Loucy (cell line): ENCODE measurements at regions not wholly inside any gene's neighbourhood (a gene's known extent, or its start where the extent isn't known, plus 50 kb on each side); places are given as distances from the start of the nearest gene placed in this dataset.

Experiments used
- H2AFZ ChIP-seq: fragments of 200-600 bp; sonication (generic); 2 replicates; pipeline ENCODE4 v1.6.0; 2016; ENCODE audit warnings: antibody characterized with exemption, mild to moderate bottlenecking, low read length, moderate library complexity
- H3F3A ChIP-seq: fragments of 200-600 bp; 2 replicates; pipeline ENCODE4 v1.6.0; 2016; ENCODE audit warnings: antibody characterized with exemption, low read depth, mild to moderate bottlenecking
- H3K27me3 ChIP-seq: fragments of 200-600 bp; sonication (generic); 2 replicates; pipeline ENCODE4 v1.6.1; 2014; ENCODE audit warnings: low read length, mild to moderate bottlenecking; ENCODE audit not compliant: insufficient read depth, poor library complexity, severe bottlenecking
- H3K36me3 ChIP-seq: fragments of 200-600 bp; sonication (generic); 2 replicates; pipeline ENCODE4 v1.6.1; 2016; ENCODE audit warnings: low read length; ENCODE audit not compliant: insufficient read depth
- H3K4me1 ChIP-seq: fragments of 200-600 bp; sonication (generic); 2 replicates; pipeline ENCODE4 v1.5.1; 2014; ENCODE audit warnings: low read length, mild to moderate bottlenecking; ENCODE audit not compliant: insufficient read depth, poor library complexity, severe bottlenecking
- H3K4me2 ChIP-seq: fragments of 200-600 bp; sonication (generic); 2 replicates; pipeline ENCODE4 v1.6.0; 2014; ENCODE audit warnings: antibody characterized with exemption, low read length, low read depth, mild to moderate bottlenecking; ENCODE audit not compliant: poor library complexity, severe bottlenecking
- H3K4me3 ChIP-seq: fragments of 200-600 bp; sonication (generic); 2 replicates; pipeline ENCODE4 v1.5.1; 2014; ENCODE audit warnings: low read length, mild to moderate bottlenecking, mixed read lengths; ENCODE audit not compliant: poor library complexity, severe bottlenecking
- H3K79me2 ChIP-seq: fragments of 200-600 bp; sonication (generic); 2 replicates; pipeline ENCODE4 v1.6.1; 2014; ENCODE audit warnings: low read length; ENCODE audit not compliant: insufficient read depth
- H3K9ac ChIP-seq: fragments of 200-600 bp; sonication (generic); 2 replicates; pipeline ENCODE4 v1.6.0; 2014; ENCODE audit warnings: mild to moderate bottlenecking, low read depth, low read length, moderate library complexity; ENCODE audit not compliant: poor library complexity, severe bottlenecking
- H3K9me2 ChIP-seq: fragments of 200-600 bp; sonication (generic); replicated peaks from 2 replicates; pipeline ENCODE4 v1.6.1; 2016; ENCODE audit warnings: low read depth, low read length, mixed read lengths
- H3K9me3 ChIP-seq: fragments of 200-600 bp; sonication (generic); 2 replicates; pipeline ENCODE4 v1.6.1; 2014; ENCODE audit warnings: mild to moderate bottlenecking, antibody characterized with exemption, low read length, low read depth; ENCODE audit not compliant: insufficient read depth
- H4K20me1 ChIP-seq: fragments of 200-600 bp; sonication (generic); 2 replicates; pipeline ENCODE4 v1.6.0; 2014; ENCODE audit warnings: antibody characterized with exemption, low read length, mild to moderate bottlenecking; ENCODE audit not compliant: insufficient read depth, poor library complexity, severe bottlenecking
- CTCF ChIP-seq: fragments of 200-600 bp; sonication (generic); conservative IDR thresholded peaks from 2 replicates; pipeline ENCODE4 v1.5.1; 2014; ENCODE audit warnings: mild to moderate bottlenecking, antibody characterized with exemption, low read length
- EZH2phosphoT487 ChIP-seq: fragments of 200-600 bp; IDR thresholded peaks from 2 replicates; pipeline ENCODE4 v1.6.1; 2018; ENCODE audit warnings: antibody characterized with exemption, mild to moderate bottlenecking, moderate library complexity, borderline replicate concordance

- Histone ChIP-seq H4K20me1 (no peaks in the 10 kb centered on the region), H3K4me2 (no peak overlapping the region), H3K36me3 (peaks cover 32% of the 10 kb centered on the region), H3K9ac (no peak overlapping the region), H3K9me2 (no peaks in the 10 kb centered on the region), H3K9me3 (peaks cover 10% of the 10 kb centered on the region; the same call in 1 of the 2 replicates), H3K4me1 (peaks cover under 1% of the 10 kb centered on the region), H3K4me3 (no peak overlapping the region), H3F3A (no peaks in the 10 kb centered on the region), H3K27me3 (no peaks in the 10 kb centered on the region), H3K79me2 (no peaks in the 10 kb centered on the region), H2AFZ (no peak overlapping the region)
- no peak for TF ChIP-seq CTCF
- no peak for TF ChIP-seq EZH2phosphoT487
These were observed 160.7 kb upstream of the MKI67 start for GRCh38 chr10:128286762-128287500.

GRCh38 chr10:128287921-128288320 lies 161.7 kb upstream of the MKI67 start:
- H4K20me1 ChIP-seq: no peaks in the 10 kb centered on the region
- no peak overlapping the region for H3K4me2 ChIP-seq
- H3K4me1 ChIP-seq: no peaks in the 10 kb centered on the region
- H3K4me3 ChIP-seq: no peak overlapping the region
- no peaks in the 10 kb centered on the region for H3K9me2 ChIP-seq
- H2AFZ ChIP-seq: no peak overlapping the region
- H3K9ac ChIP-seq: no peak overlapping the region
- no peak for TF ChIP-seq EZH2phosphoT487
- no peak for TF ChIP-seq CTCF
- H3F3A ChIP-seq: no peaks in the 10 kb centered on the region
- H3K79me2 ChIP-seq: no peaks in the 10 kb centered on the region
- no peaks in the 10 kb centered on the region for H3K27me3 ChIP-seq
- H3K9me3 ChIP-seq: peaks cover 10% of the 10 kb centered on the region; the same call in 1 of the 2 replicates
- H3K36me3 ChIP-seq: peaks cover 32% of the 10 kb centered on the region

- no peaks in the 10 kb centered on the region for H3F3A ChIP-seq
- H3K9ac ChIP-seq: no peak overlapping the region
- H3K9me3 ChIP-seq: peaks cover 10% of the 10 kb centered on the region; the same call in 1 of the 2 replicates
- no peak overlapping the region for H2AFZ ChIP-seq
- peaks cover 32% of the 10 kb centered on the region for H3K36me3 ChIP-seq
- TF ChIP-seq EZH2phosphoT487 (no peak), CTCF (no peak)
- H3K27me3 ChIP-seq: no peaks in the 10 kb centered on the region
- no peak overlapping the region for H3K4me3 ChIP-seq
- H3K4me2 ChIP-seq: no peak overlapping the region
- no peaks in the 10 kb centered on the region for H3K9me2 ChIP-seq
- H3K4me1 ChIP-seq: peaks cover 12% of the 10 kb centered on the region
- H4K20me1 ChIP-seq: no peaks in the 10 kb centered on the region
- H3K79me2 ChIP-seq: no peaks in the 10 kb centered on the region
These were observed 163.4 kb upstream of the MKI67 start for GRCh38 chr10:128289621-128290020.
